Mesenchymal stem cell (in vitro differentiated cells and primary cell): ENCODE measurements at regions not wholly inside any gene's neighbourhood (a gene's known extent, or its start where the extent isn't known, plus 50 kb on each side); places are given as distances from the start of the nearest gene placed in this dataset.
"Not testable (repeated sequence)": the region's sequence is repeated elsewhere in the genome, so short reads cannot be mapped to it uniquely, and the experiment has no call there.

ENCODE experiments used
- DNase-seq: peaks from one replicate; pipeline ENCODE4 v3.0.0-alpha.2; 2013
- H2AFZ ChIP-seq: one replicate; pipeline ENCODE4 v1.6.1; 2013; ENCODE audit warnings: low read depth, mild to moderate bottlenecking, control low read depth, inconsistent platforms, low read length, moderate library complexity
- H2AK5ac ChIP-seq: 2 replicates; pipeline ENCODE4 v1.6.1; 2013; ENCODE audit warnings: low read length, moderate library complexity, mild to moderate bottlenecking, inconsistent platforms; ENCODE audit not compliant: severe bottlenecking
- H2BK120ac ChIP-seq: one replicate; pipeline ENCODE4 v1.6.1; 2013; ENCODE audit warnings: low read depth, mild to moderate bottlenecking, inconsistent platforms, low read length, moderate library complexity
- H2BK12ac ChIP-seq, 2 experiments: one replicate each; pipeline ENCODE4 v1.6.1; 2013; ENCODE audit warnings: inconsistent platforms in 2 of 2, low read length in 2 of 2, mild to moderate bottlenecking in 2 of 2, moderate library complexity in 2 of 2, control low read depth in 1 of 2
- H2BK15ac ChIP-seq: one replicate; pipeline ENCODE4 v1.6.1; 2013; ENCODE audit warnings: mild to moderate bottlenecking, low read depth, inconsistent platforms; ENCODE audit not compliant: poor library complexity, severe bottlenecking
- H2BK5ac ChIP-seq: 2 replicates; pipeline ENCODE4 v1.6.1; 2013; ENCODE audit warnings: low read depth, mild to moderate bottlenecking, low read length, control low read depth, inconsistent platforms; ENCODE audit not compliant: poor library complexity, severe bottlenecking
- H3K14ac ChIP-seq, 2 experiments: one replicate each; pipeline ENCODE4 v1.6.1; 2013; ENCODE audit warnings: inconsistent platforms in 2 of 2, low read length in 2 of 2, control low read depth in 1 of 2, mild to moderate bottlenecking in 1 of 2, moderate library complexity in 1 of 2
- H3K18ac ChIP-seq, 2 experiments: one replicate each; pipeline ENCODE4 v1.6.1; 2013; ENCODE audit warnings: inconsistent platforms in 2 of 2, low read length in 2 of 2, control low read depth in 1 of 2, low read depth in 1 of 2, mild to moderate bottlenecking in 1 of 2
- H3K23ac ChIP-seq, 2 experiments: one replicate each; pipeline ENCODE4 v1.6.1; 2013; ENCODE audit warnings: inconsistent platforms in 2 of 2, low read length in 2 of 2, mild to moderate bottlenecking in 2 of 2, moderate library complexity in 2 of 2, control low read depth in 1 of 2
- H3K27ac ChIP-seq: 2 replicates; pipeline ENCODE4 v1.5.1; 2013; ENCODE audit warnings: mild to moderate bottlenecking, moderate library complexity, low read length, control low read depth, inconsistent platforms; ENCODE audit not compliant: poor library complexity, severe bottlenecking
- H3K27me3 ChIP-seq, 2 experiments: 2 replicates each; pipeline versions ENCODE4 v1.6.1 to v1.7.0; 2013; ENCODE audit warnings: low read length in 2 of 2, mild to moderate bottlenecking in 2 of 2, moderate library complexity in 2 of 2, control low read depth in 1 of 2, inconsistent platforms in 1 of 2; ENCODE audit not compliant: control insufficient read depth in 1 of 2, insufficient read depth in 1 of 2
- H3K36me3 ChIP-seq, 2 experiments: 2 replicates each; pipeline versions ENCODE4 v1.6.1 to v1.7.0; 2013; ENCODE audit warnings: low read length in 2 of 2, control low read depth in 1 of 2, inconsistent platforms in 1 of 2, low read depth in 1 of 2, mild to moderate bottlenecking in 1 of 2; ENCODE audit not compliant: insufficient read depth in 2 of 2, control insufficient read depth in 1 of 2
- H3K4ac ChIP-seq, 2 experiments: one replicate each; pipeline ENCODE4 v1.6.1; 2013; ENCODE audit warnings: inconsistent platforms in 2 of 2, low read length in 2 of 2, mild to moderate bottlenecking in 2 of 2, moderate library complexity in 2 of 2, control low read depth in 1 of 2, low read depth in 1 of 2
- H3K4me1 ChIP-seq: 2 replicates; pipeline ENCODE4 v1.6.1; 2013; ENCODE audit warnings: low read depth, low read length, control low read depth; ENCODE audit not compliant: control insufficient read depth, insufficient read depth
- H3K4me2 ChIP-seq: 2 replicates; pipeline ENCODE4 v1.6.1; 2013; ENCODE audit warnings: low read length, mild to moderate bottlenecking, inconsistent platforms; ENCODE audit not compliant: poor library complexity, severe bottlenecking
- H3K4me3 ChIP-seq, 2 experiments: 2 replicates each; pipeline versions ENCODE4 v1.5.1 to v1.7.0; 2013; ENCODE audit warnings: low read length in 2 of 2, mild to moderate bottlenecking in 2 of 2, control low read depth in 1 of 2, low read depth in 1 of 2; ENCODE audit not compliant: insufficient read depth in 1 of 2
- H3K79me1 ChIP-seq: replicated peaks from 2 replicates; pipeline ENCODE4 v1.6.1; 2013; ENCODE audit warnings: mild to moderate bottlenecking, control low read depth, low read length, inconsistent platforms; ENCODE audit not compliant: poor library complexity, severe bottlenecking
- H3K9ac ChIP-seq: 2 replicates; pipeline ENCODE4 v1.7.0; 2013; ENCODE audit warnings: mild to moderate bottlenecking, low read length, moderate library complexity
- H3K9me3 ChIP-seq: 2 replicates; pipeline ENCODE4 v1.7.0; 2013; ENCODE audit warnings: mild to moderate bottlenecking, low read length; ENCODE audit not compliant: control insufficient read depth
- H4K8ac ChIP-seq: one replicate; pipeline ENCODE4 v1.6.1; 2013; ENCODE audit warnings: inconsistent platforms, mild to moderate bottlenecking, low read length, moderate library complexity
- H4K91ac ChIP-seq: one replicate; pipeline ENCODE4 v1.6.1; 2013; ENCODE audit warnings: mild to moderate bottlenecking, low read length, inconsistent platforms
- WGBS: methylation state at CpG from one replicate; pipeline ENCODE4 v1.1.7; 2013; ENCODE audit warnings: mixed read lengths; 5-methylcytosine and 5-hydroxymethylcytosine counted together

- H3K4ac ChIP-seq, H2AFZ ChIP-seq, H2BK120ac ChIP-seq, H2BK12ac ChIP-seq, H2AK5ac ChIP-seq, H2BK15ac ChIP-seq, H3K14ac ChIP-seq, H3K36me3 ChIP-seq, H4K8ac ChIP-seq, H3K18ac ChIP-seq, H3K4me1 ChIP-seq, H3K9me3 ChIP-seq, H3K79me1 ChIP-seq, H3K23ac ChIP-seq, H4K91ac ChIP-seq, H3K4me2 ChIP-seq, H3K27ac ChIP-seq, H3K4me3 ChIP-seq, H3K9ac ChIP-seq, DNase-seq, H3K27me3 ChIP-seq, H2BK5ac ChIP-seq: not testable (repeated sequence)
- WGBS, result no CpG with 5 or more reads among the region's 8 CpGs
Observed at GRCh38 chr14:105685605-105686004, 159.2 kb downstream of the TMEM121 start.

- not testable (repeated sequence) for H3K27me3 ChIP-seq, H3K4me1 ChIP-seq, H3K4ac ChIP-seq, H3K9me3 ChIP-seq, H3K79me1 ChIP-seq, H2AFZ ChIP-seq, H3K9ac ChIP-seq, H2BK5ac ChIP-seq, H3K18ac ChIP-seq, H2AK5ac ChIP-seq, H3K27ac ChIP-seq, H3K23ac ChIP-seq, H3K14ac ChIP-seq, H3K36me3 ChIP-seq, H2BK120ac ChIP-seq, H3K4me3 ChIP-seq, H4K8ac ChIP-seq, H3K4me2 ChIP-seq, H2BK15ac ChIP-seq, H2BK12ac ChIP-seq, H4K91ac ChIP-seq, DNase-seq
- no CpG with 5 or more reads among the region's 7 CpGs for WGBS
Observed at GRCh38 chr14:105686050-105686449, 159.7 kb downstream of the TMEM121 start.

GRCh38 chr14:105686462-105687170 lies 160.2 kb downstream of the TMEM121 start:
- H3K14ac ChIP-seq, H3K79me1 ChIP-seq, H3K4ac ChIP-seq, H3K4me2 ChIP-seq, H3K36me3 ChIP-seq, H3K9ac ChIP-seq, H3K4me3 ChIP-seq, H2BK12ac ChIP-seq, DNase-seq, H3K23ac ChIP-seq, H4K8ac ChIP-seq, H2BK15ac ChIP-seq, H2AFZ ChIP-seq, H3K4me1 ChIP-seq, H3K18ac ChIP-seq, H2AK5ac ChIP-seq, H3K27me3 ChIP-seq, H2BK5ac ChIP-seq, H2BK120ac ChIP-seq, H4K91ac ChIP-seq, H3K9me3 ChIP-seq, H3K27ac ChIP-seq: not testable (repeated sequence)
- WGBS, result 89% methylated on average over 22 of the region's 34 CpGs

GRCh38 chr14:105687171-105688022 lies 161.0 kb downstream of the TMEM121 start:
- not testable (repeated sequence) for H3K14ac ChIP-seq, H3K18ac ChIP-seq, H4K91ac ChIP-seq, H2AFZ ChIP-seq, H3K4ac ChIP-seq, H2BK12ac ChIP-seq, H2AK5ac ChIP-seq, DNase-seq, H3K4me1 ChIP-seq, H3K79me1 ChIP-seq, H3K4me2 ChIP-seq, H3K9me3 ChIP-seq, H2BK5ac ChIP-seq, H2BK15ac ChIP-seq, H3K36me3 ChIP-seq, H4K8ac ChIP-seq, H3K4me3 ChIP-seq, H3K23ac ChIP-seq, H3K9ac ChIP-seq, H2BK120ac ChIP-seq, H3K27ac ChIP-seq, H3K27me3 ChIP-seq
- WGBS, result 84% methylated on average over 23 of the region's 23 CpGs
